ENCODE measurements at regions not wholly inside any gene's neighbourhood (a gene's known extent, or its start where the extent isn't known, plus 50 kb on each side); places are given as distances from the start of the nearest gene placed in this dataset.
"Not testable (repeated sequence)": the region's sequence is repeated elsewhere in the genome, so short reads cannot be mapped to it uniquely, and the experiment has no call there.

DNA sequence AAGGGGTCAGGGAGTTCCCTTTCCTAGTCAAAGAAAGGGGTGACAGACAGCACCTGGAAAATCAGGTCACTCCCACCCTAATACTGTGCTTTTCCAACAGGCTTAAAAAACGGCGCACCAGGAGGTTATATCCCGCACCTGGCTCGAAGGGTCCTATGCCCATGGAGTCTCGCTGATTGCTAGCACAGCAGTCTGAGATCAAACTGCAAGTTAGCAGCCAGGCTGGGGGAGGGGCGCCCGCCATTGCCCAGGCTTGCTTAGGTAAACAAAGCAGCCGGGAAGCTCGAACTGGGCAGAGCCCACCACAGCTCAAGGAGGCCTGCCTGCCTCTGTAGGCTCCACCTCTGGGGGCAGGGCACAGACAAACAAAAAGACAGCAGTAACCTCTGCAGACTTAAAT is 184.5 kb upstream of the ARPP21 start:
- not testable (repeated sequence) for TF ChIP-seq POLR2A (IDR thresholded peaks at IDR 0.05; ENCODE audit: extremely low read depth, insufficient read length); CTCF (IDR thresholded peaks at IDR 0.05; ENCODE audit: low read depth, low read length); MYC (IDR thresholded peaks at IDR 0.05; ENCODE audit: low read depth, low read length)
- TF ChIP-seq, protein P1, sequence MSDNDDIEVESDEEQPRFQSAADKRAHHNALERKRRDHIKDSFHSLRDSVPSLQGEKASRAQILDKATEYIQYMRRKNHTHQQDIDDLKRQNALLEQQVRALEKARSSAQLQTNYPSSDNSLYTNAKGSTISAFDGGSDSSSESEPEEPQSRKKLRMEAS (IDR thresholded peaks at IDR 0.05; ENCODE audit: low read depth, low read length): not testable (repeated sequence)
